Myocyte (in vitro differentiated cells): ENCODE measurements at regions not wholly inside any gene's neighbourhood (a gene's known extent, or its start where the extent isn't known, plus 50 kb on each side); places are given as distances from the start of the nearest gene placed in this dataset.

Experiments used
- DNase-seq: peaks from one replicate; pipeline ENCODE4 v3.0.0-alpha.2; 2012; ENCODE audit warnings: low read depth

DNA sequence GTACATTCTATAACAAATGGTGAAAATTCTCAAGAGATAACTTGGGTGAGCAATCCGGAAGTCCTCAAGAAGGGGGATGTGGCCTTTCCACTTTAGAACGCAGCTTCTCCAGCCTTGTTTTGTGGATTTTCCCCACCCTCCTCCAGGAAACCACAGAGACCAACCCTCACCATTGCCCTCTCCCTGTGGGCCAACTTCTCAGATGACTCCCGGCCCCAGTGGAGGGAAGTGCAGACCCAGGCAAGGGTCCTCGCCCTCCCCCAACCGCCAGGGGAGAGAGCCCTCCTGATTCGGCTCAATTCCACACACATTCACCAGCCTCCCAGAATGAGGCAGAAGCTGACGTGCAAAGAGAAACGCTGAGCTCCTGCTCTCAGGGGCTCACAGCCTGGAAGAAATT, 277.2 kb downstream of the EIPR1 start:
- DNase-seq: no peak

DNA sequence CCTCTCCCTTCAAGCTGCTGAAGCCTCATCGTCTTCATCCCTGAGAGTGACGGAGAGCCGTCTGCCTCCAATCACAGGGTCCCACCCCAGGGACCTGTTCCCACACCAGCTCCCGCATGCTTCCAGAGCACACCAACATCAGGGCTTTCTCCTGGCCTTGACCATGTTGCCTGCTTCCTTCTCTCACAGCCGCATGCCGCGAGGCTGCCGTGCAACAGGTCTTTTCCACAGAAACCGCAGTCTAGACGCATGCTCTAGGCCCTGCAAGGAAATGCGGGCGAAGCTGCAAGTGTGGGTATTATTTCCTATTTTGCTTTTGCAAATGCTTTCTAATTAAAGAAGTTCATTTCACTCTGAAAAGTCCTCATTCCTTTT, 277.8 kb downstream of the EIPR1 start:
- DNase-seq: no peak

DNA sequence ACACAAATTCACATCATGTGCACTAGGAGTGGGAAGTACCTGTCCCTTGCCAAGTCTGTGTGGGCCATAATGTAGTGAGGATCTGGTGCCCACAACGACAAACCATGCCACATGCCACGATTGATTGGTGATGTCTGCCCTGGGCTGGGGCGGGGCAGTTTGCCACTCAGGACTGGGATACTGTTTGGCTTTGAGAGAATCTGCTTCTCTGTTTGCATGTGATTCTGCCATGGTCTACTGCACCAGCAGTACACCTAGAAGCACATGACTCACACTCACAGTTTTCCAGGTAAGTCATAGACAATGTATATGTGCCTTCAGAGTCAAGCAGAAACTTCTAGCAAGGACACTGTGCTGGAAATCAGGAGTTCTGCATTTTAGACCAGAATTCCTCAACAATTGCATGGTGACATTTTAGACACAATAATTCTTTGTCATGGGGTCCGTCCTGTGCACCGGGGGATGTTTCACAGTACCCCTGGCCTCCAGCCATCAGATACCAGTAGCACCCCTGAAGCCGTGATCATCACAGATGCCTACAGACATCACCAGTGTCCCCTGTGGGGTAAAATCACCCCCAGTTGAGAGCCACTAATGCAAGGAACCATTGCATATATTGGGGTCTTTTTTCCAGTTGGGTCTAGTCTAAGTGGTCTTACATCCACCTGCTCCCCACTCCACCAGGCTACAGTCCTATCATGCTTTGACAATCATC, 278.3 kb downstream of the EIPR1 start:
- no peak for DNase-seq

DNA sequence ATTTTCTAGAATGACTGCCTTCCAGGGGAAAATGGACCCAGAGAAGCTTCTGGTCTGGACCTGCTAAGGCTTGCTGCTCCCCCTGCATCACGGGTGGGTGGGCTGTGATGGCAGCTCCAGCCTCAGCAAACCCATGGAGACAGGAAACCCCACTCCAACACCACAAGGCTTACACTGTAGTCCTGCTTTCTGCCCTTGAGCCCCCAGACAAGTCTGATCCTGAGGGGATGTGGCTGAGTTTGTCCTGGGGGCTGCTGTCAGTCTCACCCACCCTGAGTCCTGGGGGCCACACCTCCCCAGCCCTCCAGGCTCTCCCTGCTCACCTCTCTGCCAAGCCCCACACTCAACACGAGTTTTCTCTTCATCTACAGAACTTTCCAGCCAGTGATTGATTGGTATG, 279.4 kb downstream of the EIPR1 start:
- DNase-seq: no peak

DNA sequence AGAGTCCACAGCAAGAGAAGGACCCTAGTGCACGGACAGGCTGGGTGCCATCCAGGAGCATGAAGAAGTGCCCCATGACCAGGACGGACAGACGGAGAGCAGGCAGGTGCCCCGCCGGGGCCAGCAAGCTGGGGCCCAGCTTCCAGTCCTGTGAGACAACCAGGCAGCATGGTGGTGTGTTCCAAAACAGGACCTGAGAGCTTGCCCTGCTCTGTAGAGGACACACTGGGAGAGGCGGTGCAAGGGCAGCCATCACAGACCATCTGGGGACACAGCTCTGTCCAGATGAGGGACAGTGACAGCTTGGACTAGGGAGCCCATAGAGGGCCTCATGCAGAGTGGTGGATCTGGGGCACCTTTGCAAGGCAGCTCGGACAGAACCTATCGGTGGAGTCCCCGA, 279.8 kb downstream of the EIPR1 start:
- no peak for DNase-seq

DNA sequence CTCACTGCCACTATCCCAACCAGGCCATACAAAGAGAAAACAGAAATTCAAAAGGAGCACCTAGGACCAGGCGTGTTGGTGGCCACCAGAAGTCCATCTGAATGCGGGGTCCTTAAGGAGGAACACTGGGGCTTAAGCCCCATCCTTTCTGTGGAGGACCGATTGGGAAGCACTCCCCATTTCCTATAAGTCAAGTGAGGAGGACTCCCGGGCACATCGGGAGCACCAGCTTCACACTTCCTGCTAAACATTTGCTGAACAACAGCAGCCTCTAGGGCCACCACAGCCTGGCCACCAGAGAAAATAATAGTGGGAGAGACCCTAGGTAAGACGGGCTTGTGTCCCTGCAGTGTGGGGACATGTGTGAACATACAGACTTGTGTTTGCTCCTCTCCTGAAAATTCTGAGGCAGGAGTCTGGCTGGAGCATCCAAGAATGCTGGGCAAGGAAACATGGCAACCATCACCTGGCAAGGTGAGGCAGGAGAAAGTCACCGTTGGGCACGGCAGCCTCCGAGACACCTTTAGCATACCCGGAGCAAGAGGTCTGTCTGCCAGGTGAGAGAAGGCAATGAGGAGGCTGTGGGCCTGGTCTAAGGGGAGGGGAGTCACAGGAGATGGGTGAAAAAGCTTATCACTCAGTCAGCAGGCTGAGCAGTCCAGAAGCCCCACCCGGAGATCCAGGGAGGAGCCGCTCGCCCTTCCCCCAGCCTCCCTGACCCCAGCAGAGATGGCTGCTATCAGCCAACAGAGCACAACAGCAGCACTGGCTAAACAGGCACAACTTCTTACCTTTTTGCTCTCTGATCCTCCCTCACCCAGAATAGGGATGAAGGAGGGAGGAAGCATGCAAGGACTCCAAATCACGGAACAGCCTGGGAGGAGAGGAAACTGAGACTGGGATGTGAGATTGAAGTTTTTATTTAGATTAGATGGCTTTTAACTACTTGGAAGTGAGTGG, 282.3 kb downstream of the EIPR1 start:
- no peak for DNase-seq

DNA sequence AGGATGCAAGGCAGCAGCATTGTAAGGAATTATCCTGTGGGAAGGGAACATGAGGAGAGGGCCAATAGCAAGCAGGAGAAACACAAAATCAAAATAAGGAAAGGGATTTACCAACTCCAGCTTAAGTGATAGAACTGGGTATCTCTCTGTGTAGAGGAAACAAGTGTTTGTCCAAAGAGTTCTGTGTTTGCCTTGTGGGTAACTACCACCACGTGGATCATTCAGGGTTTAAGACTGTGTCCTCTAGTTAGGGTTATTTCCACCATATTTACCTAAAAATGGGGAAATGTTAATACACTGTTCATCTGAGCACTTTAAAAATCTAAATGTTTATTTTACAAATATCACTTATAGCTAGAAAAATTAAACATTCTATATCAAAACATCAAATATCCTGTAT, 283.3 kb downstream of the EIPR1 start:
- no peak for DNase-seq

DNA sequence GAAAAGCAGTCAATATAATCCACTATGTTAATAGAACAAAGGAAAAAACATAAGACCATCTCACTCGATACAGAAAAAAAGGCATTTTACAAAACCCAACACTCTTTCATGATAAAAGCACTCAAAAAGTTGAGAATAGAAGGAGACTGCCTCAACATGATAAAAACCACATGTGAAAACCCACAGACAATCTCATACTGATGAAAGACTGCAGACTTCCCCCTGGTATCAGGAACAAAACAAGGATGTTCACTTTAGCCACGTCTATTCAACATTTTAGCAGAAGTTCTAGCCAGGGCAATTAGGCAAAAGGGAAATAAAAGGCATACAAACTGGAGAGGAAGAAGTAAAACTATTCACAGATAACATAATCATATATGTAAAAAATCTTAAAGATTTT, 285.9 kb downstream of the EIPR1 start:
- DNase-seq: no peak

DNA sequence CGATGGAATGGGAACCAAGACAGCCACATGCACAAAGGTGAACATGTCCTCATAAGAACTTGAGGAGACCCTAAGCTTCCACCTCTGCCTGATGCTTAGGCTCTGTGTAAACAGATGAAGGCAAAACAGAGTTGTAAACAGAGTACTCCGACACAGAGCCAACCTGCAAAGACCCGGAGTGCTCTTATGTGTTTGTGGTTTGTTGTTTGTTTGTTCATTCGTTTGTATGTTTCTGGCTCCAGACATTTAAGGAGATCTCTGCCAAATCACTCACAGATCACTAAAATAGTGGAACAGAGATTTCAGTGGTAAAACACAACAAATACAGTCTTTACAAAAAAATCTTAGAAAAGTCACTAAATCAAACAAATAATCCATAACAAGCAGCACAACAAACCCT, 294.9 kb downstream of the EIPR1 start:
- DNase-seq: no peak

DNA sequence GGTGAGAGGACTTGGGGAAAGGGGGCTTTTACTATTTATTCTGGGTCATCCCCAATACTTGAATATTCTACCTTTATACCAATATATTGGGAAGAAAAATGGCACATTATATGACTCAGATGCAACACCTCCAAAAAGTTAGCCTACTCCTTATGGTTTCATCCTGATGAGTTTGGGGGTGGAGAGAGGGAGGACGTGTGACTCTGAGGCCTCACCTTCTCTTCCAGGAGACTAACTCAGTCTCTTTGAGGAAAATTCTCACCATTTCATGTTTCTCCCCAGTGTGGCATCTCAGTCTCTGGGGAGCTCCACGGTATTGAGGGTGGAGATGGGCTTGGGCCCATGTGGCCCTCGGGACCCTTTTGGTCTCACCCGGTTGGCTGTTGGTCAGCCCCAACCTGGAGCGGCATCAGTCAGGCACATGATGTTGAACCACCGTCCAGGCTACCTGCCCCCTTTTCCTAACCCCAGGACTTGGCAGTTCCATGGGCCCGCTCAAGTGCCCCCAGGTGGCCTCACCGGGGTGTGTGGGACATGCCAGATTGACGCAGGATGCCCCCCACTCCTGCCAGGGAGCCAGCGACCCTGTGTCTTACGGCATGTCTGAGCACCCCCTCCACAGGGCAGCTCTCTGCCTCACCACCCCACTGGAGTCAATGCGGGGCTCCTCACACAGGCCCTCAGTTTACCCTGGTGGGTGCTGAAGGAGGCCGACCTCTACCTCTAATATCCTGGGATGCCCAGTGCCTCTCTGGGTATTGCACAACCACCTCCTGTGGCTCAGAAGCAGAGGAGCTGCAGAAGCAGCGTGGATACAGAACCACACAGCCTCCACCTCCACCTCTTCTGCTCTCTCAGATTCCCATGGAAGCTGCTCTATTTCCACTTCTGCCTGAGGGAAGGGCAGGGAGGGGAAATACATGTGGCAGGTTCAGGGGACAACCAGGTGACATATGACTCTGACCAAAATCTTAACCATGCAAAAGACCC, 297.4 kb downstream of the EIPR1 start:
- no peak for DNase-seq

DNA sequence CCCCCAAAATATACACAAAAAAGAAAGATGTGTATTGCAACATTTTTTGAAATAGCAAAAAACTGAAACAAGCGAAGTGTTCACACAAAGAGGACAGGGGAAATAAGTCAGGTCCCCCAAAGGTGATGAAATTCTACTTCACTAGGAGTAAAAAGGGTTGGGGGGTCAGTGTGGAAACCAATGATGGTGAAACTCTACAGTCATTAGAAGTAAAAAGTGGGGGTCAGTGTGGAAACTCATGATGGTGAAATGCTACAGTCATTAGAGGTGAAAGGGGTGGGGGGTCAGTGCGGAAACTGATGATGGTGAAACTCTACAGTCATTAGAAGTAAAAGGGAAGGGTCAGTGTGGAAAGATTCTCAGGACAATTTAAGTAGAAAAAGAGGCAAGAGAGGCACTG, 298.2 kb downstream of the EIPR1 start:
- no peak for DNase-seq

DNA sequence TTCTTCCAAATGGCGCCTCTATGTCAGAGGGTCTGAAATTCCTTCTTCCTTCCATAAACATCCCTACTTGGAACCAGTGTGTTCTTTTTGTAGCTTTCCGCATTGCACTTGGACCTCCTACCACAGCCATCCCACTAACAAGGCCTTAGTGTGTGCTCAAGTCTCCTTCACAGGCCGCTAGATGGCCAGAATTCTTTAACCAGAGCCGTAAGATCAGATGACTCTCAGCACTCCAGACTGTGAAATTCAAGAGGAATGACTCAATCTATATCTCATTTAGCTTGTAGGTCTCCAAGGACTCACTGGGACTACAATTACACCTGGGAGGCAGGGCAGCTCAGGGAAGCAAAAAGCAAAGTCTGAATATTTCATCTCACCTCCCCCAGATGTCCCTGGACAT, 298.9 kb downstream of the EIPR1 start:
- peak; percentile 5 for DNase-seq

DNA sequence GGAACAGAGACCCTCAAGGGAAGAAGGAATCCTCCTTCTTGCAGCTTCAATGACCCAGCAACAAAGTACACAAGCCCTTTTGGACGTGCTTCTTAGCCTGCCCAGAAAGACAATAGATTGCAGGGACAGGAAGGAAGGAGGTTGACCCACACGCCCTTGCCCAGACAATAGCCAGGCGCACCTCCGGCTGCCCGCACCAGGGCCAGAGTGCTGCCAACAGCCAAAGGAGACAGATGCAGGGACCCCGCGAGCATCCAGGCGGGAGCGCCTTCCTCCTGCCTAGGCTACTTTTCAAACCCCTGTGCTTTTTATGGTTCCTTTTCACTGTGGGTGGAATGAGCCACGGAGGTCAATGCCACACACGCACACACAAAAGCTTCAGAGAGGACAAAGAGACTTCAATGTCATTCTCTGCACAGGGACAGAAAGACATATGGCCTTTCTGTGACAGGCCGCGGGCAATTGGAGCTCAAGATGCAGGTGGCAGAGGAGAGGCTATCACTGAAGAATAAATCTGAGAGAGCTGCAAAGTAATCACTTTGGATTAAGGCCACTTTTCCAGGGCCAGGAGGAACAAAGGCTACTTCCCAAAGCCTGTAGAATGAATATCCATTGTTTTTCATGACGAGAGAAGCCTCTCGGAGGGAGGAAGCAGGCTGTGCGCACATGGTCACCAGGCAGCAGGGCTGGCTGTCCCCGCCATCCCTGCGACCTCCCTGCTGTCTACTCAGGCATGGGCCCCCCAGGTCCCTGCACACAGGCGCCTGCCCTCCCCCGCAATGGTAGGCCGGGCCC, 300.6 kb downstream of the EIPR1 start:
- DNase-seq: no peak

DNA sequence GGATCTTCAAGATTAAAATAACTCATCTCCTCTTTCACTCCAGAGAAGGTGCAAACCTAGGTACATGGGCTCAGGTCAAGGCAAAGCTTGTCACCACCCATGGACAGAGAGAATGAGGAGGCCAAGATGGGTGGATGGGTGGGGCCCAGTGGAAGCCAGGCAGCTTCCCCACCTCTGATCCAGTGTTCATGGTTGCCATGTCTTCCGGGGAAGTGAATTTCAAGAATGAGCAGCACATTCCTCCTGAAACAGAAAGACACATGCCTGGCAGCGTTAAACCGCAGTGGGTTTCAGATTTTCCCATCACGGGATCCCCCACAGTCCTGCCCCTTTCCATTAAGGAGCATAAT, 301.7 kb downstream of the EIPR1 start:
- DNase-seq: no peak

DNA sequence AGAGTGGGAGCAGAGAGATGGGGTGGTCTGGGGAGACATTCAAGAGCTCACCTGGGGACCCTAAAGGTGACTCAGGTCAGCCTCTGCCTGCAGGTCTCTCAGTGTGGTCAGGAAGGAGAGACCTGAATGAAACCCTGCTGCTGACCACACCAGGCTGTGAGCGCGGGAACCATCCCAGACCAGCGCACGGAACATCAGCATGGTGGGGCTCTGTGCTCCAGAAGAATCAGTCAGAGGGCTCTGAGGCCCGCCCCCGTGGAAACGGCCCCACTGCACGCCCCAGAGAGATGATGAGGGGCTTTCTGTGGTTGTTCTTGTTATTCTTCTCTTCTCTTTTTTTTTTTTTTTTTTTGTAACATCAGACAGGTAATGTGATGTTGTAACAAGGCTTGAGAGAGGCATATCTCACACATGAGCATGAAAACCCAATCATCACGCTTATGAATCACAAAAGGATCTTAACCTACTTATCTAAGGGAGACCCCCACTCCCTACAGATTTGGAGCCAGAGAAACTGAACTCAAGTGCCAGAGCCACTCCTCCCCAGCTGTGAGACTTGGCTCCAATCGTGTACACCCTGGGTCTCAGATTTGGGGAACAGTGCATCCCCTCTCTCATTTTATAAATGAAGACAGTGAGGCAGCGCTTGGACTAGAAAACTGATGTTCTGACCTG, 302.2 kb downstream of the EIPR1 start:
- DNase-seq: no peak

DNA sequence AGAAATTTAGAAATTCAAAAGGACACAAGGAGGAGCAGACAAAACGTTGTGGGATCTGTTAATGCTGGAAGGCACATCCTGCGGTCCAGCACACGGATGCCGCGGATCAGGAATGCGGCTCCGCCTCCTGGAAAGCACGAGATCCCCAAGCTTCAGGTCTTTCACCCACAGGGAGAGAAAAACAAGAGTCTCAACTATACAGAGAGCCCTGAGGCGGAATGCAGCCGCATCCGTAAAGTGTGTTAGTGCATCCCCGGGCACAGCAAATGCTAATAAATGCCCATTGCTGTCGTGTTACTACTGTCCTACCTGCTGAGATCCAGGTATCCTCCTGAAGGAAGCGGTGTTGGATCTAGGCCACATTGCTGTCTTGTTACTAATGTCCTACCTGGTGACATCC, 303.9 kb downstream of the EIPR1 start:
- no peak for DNase-seq

DNA sequence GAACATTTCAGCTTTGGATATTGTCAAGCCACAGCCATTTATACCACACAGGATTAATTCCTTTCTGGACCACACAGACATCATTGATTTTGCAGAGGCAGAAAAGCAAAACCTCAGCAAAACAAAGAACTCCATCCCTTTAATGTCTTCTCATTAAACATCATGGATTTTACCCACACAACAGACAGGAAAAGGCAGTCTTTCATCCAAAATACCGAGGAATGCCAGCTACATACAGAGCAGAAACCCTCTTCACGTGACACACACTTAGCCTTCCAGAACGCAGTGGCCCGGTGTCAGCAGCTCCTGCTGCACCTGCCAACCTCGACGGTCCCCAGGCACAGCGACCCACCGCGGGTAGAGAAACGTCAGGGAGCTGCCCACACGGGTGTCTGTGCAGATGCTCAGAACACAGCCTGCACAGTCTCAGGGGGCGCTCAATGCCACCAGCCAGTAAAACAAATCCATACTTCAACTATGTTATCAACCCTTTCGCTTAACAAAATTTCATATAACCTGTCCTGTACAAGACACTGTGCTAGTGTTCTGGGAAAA, 304.5 kb downstream of the EIPR1 start:
- DNase-seq: no peak

DNA sequence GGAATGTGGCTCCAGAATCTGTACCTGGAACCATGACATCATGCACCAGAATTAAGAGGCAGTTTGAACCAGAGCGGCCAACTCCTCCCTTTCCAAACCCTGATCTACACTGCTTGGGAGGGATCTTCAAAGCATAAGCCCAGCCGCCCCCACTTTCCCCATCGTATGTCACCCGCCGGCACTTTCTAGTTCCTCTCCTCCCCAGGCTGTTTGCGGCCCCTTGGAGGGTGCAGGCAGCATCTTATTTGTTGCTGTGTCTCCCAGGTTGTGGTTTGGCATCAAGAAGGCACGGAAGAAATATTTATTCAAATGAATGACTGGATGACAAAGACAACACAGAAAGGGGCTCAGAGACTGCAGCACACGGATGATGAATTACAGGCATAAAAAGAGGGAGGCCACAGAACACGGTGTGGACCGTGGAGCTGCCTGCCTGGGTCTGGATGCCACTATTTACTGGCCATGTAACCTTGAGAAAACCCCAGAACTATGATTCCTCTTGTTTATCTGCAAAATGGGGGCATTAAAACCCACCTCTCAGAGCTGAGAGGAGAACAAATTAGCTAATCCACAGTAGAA, 305.8 kb downstream of the EIPR1 start:
- no peak for DNase-seq

DNA sequence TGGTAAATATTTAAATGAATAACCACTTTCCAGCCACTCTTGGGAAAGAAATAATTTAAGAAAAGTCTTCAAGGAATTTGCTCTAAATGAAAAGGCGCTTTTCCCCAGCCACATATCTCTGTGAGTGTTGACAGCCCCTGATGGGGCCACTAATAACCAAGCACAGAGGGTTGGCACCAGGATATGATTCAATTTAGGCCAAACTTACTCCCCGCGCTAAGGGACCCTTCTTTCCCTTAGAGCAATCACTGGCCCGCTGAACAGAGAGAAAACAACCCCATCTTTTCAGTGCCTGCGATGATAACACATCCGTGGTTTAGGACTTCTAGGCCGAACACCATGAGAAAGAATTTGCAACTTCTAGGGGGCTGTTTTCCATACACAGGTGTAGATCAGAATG, 310.8 kb downstream of the EIPR1 start:
- no peak for DNase-seq

DNA sequence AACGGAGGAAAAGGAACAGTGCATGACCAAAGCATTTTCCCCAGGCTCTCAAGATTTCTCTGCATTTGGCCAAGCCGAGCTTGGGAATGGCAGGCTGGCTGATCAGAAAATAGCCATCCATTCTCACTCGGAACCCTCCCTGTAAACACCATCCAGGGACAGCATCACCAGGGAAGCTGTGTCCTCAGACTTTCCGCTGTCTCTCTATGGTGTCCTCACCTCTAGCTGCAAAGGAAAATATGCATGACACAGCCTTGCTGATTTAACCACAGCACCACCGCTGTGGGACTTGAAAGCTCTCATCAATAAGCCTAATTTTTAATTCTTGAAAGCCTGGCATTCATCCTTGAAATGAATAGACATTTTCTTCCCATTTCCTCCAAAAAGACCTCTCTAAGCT, 311.7 kb downstream of the EIPR1 start:
- no peak for DNase-seq
